ENCODE measurements at regions not wholly inside any gene's neighbourhood (a gene's known extent, or its start where the extent isn't known, plus 50 kb on each side); places are given as distances from the start of the nearest gene placed in this dataset.

DNA sequence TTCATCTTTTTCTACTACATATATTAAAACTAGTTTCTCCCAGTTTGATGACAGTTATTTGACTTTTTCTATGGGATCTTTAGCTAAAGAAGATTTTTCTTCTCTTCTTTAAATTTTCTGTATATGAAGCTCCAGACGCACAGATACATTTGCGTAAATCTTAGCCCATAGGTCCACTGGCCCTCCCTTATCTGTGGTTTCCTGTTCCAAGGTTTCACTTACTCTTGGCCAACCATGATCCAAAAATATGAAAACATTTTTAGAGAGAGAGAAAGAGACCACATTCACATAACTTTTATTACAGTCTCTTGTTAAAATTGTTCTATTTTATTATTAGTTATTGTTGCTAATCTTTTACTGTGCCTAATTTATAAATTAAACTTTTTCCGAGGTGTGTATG is 270.2 kb upstream of the DAPK1 start:
- TF ChIP-seq, protein P1, sequence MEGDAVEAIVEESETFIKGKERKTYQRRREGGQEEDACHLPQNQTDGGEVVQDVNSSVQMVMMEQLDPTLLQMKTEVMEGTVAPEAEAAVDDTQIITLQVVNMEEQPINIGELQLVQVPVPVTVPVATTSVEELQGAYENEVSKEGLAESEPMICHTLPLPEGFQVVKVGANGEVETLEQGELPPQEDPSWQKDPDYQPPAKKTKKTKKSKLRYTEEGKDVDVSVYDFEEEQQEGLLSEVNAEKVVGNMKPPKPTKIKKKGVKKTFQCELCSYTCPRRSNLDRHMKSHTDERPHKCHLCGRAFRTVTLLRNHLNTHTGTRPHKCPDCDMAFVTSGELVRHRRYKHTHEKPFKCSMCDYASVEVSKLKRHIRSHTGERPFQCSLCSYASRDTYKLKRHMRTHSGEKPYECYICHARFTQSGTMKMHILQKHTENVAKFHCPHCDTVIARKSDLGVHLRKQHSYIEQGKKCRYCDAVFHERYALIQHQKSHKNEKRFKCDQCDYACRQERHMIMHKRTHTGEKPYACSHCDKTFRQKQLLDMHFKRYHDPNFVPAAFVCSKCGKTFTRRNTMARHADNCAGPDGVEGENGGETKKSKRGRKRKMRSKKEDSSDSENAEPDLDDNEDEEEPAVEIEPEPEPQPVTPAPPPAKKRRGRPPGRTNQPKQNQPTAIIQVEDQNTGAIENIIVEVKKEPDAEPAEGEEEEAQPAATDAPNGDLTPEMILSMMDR (IDR thresholded peaks at IDR 0.05) = no peak
- no peak for TF ChIP-seq POLR2A (IDR thresholded peaks at IDR 0.05)
